Esophagus squamous epithelium (tissue), 4 donors: ENCODE measurements at regions not wholly inside any gene's neighbourhood (a gene's known extent, or its start where the extent isn't known, plus 50 kb on each side); places are given as distances from the start of the nearest gene placed in this dataset.

Experiments used
- POLR2A ChIP-seq, 4 donors: fragments of 450-650 bp; IDR thresholded peaks; one replicate each; pipeline ENCODE4 v1.6.1; 2017; ENCODE audit warnings: antibody characterized with exemption in 4 of 4, mild to moderate bottlenecking in 4 of 4, moderate library complexity in 3 of 4
- TF ChIP-seq, protein P1 (sequence below), 6 experiments: fragments of 450-650 bp in 4 of 6; fragments of 200-600 bp in 2 of 6; sonication (generic) in 2 of 6; IDR thresholded peaks; one replicate each; pipeline ENCODE4 v1.5.1; 2016 to 2019; ENCODE audit warnings: antibody characterized with exemption in 6 of 6, mild to moderate bottlenecking in 4 of 6, moderate library complexity in 4 of 6

DNA sequence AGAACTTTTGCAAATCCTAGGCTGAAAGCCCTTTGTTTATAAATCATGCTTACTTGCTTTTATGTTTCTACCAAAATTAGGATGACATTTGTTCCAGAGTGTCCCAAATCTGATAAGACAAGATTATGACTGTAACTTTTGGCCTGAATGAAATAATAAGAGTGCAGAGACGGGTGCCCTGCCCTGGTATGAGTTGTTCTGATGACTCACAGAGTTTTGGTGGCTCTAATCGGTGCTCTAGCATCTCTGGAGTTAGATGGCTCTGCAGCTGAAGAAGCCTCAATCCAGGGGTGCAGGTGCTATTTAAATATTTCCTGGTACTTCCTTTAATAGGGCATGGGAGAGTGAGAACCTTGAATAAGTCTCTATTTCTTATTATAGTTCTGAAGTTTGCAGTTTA lies 102.2 kb upstream of the ELMO1 start:
- TF ChIP-seq, protein P1, sequence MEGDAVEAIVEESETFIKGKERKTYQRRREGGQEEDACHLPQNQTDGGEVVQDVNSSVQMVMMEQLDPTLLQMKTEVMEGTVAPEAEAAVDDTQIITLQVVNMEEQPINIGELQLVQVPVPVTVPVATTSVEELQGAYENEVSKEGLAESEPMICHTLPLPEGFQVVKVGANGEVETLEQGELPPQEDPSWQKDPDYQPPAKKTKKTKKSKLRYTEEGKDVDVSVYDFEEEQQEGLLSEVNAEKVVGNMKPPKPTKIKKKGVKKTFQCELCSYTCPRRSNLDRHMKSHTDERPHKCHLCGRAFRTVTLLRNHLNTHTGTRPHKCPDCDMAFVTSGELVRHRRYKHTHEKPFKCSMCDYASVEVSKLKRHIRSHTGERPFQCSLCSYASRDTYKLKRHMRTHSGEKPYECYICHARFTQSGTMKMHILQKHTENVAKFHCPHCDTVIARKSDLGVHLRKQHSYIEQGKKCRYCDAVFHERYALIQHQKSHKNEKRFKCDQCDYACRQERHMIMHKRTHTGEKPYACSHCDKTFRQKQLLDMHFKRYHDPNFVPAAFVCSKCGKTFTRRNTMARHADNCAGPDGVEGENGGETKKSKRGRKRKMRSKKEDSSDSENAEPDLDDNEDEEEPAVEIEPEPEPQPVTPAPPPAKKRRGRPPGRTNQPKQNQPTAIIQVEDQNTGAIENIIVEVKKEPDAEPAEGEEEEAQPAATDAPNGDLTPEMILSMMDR (IDR thresholded peaks at IDR 0.05): no peak
- TF ChIP-seq POLR2A (IDR thresholded peaks at IDR 0.05): no peak
